HG03520 (cell line): ENCODE measurements at regions not wholly inside any gene's neighbourhood (a gene's known extent, or its start where the extent isn't known, plus 50 kb on each side); places are given as distances from the start of the nearest gene placed in this dataset.

Experiments used
- ATAC-seq: cut with Tn5 transposase; IDR thresholded peaks from one replicate; pipeline ENCODE4 v1.9.1; 2021; ENCODE audit warnings: mild to moderate bottlenecking, moderate library complexity; ENCODE audit not compliant: unreplicated experiment

- no peak for ATAC-seq
Observed at GRCh38 chr18:2075499-2075898, 495.8 kb downstream of the METTL4 start.

DNA sequence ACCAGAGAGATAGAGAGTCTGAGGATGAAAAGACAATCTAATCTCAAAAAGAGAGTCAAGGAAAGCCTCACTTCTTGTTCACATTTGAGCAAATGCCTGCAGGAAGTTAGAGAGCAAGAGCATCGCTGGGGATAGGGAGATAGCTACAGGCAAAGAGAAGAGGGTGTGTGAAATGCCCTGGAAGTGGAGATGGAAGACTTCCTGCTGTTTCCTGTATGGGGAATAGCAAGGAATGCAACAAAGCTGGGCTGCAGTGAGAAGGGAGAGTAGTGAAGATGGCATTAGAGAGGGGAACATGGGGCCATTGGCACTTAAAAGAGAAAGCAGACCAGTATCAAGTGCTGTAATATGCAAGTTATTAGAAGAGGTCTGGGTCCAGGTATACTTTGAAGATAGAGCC is 488.6 kb downstream of the METTL4 start:
- no peak for ATAC-seq

- ATAC-seq: no peak
Observed at GRCh38 chr18:2083691-2084090, 487.6 kb downstream of the METTL4 start.

GRCh38 chr18:2086439-2086838 is 484.9 kb downstream of the METTL4 start:
- no peak for ATAC-seq

DNA sequence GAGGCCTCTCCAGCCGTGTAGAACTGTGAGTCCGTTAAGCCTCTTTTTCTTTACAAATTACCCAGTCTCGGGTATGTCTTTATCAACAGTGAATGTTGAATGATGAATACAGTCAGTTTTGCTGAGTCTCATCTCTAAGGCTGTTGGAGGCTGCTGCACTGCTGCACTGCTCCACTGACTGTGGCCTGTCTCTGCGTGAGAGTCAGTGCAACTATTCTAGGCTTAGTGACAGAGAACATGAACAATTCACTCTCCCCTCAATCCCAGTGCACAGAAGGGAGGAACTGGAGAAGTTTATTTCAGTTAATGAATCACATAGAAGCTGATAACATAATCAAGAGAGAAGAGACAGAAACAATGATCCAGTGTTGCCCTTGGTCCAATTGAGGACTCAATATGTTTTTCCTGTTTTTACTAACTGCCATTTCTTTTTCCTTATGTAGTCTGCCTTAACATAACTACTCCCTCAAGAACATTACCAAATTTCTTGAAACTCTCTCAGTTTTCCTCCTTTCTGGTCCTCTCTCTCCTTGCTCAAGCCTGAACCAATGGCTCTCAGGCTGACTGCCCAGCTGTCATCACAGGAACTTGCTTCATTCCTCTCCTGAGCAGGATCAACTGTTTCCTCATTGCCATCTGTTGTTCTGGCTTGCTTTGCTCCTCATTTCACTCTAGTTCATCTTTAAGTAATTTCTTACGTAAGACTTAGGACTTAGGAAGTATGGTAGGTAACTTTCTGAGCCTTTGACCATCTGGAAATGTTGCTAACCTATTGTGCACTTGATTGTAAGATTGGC is 483.2 kb downstream of the METTL4 start:
- no peak for ATAC-seq

- no peak for ATAC-seq
Observed at GRCh38 chr18:2089396-2089795, 481.9 kb downstream of the METTL4 start.

DNA sequence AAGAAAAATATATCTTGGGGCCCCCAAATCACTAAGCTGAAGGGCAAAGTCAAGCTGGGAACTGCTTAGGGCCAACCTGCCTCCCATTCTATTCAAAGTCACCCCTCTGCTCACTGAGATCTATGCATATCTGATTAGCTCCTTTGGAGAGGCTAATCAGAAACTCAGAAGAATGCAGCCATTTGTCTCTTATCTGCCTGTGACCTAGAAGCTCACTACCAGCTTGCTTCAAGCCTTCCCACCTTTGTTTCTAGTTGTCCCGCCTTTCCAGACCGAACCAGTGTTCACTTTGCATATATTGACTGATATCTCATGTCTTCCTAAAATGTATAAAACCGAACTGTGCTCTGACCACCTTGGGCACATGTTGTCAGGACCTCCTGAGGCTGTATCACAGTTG is 479.4 kb downstream of the METTL4 start:
- no peak for ATAC-seq

GRCh38 chr18:2096551-2096950 is 474.8 kb downstream of the METTL4 start:
- ATAC-seq: no peak

GRCh38 chr18:2100694-2101213 is 470.6 kb downstream of the METTL4 start:
- ATAC-seq: no peak

- peak; percentile 60 for ATAC-seq
Observed at GRCh38 chr18:2102022-2102421, 469.3 kb downstream of the METTL4 start.

DNA sequence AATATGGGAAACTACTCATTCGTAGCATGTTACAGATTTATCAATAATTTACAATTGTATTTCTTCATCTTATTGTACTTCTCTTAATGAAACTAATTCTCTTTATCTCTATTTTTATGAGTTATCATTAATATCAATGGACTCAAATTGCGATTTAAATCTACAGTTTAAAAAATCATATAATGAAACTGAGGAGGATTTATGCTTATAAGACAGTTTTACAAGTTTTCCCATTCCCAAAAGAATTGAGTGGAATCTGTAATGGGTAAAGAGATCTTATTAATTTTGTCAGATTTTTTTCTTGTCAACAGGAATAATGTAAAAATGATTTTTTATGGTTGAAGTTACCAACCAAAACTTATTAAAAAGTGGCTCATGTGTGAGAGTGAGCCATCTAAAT is 468.0 kb downstream of the METTL4 start:
- ATAC-seq: no peak

GRCh38 chr18:2104620-2105462 is 466.5 kb downstream of the METTL4 start:
- ATAC-seq: peak; percentile 77

- no peak for ATAC-seq
Observed at GRCh38 chr18:2108591-2108990, 462.7 kb downstream of the METTL4 start.

DNA sequence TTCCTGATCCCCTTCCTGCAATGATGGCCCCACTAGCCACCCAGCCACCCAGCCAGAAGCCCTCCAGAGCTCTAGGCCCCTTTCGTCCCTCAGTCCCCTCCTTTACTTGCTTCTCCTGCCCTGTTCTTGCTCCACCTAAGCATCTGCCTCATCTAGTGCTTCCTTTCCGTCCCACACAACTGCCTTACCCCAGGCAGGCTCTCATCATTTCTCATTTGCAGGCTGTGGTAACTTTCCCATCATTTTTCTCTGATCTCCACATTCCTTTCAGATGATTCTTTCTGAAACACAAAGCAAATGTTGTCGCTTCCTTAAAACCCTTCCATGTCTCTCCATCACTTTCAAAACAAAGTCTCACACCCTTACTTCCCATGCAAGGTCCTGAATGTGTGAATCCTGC is 459.8 kb downstream of the METTL4 start:
- ATAC-seq: no peak

DNA sequence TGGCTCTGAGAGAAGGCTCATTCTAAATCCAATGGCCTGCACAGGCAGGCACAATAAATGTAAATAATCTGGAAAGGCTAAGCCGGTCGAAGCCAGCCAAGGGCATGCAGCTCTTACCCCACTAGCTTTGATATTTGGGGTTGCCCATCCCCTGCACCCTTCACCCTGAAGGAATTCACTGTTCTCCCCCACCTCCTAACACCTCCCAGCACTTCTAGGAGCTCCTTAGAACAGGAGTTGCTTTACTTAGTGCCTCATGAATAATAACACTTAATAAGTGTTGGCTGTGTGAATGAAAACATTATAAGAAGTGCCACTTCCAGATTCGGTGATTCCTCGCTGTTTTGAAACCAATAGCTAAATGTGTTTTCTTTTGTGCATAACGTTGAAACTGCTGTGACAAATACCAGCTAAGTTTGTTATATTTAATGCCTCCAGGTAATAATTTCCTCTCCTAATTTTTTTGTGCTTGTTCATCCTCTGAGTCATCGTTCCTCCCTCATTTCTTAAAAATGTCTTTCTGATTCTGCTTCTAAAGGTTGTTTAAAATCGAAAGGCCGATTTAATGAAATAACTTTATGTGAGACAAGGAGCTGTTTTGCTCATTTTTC is 458.8 kb downstream of the METTL4 start:
- no peak for ATAC-seq

- ATAC-seq: no peak
Observed at GRCh38 chr18:2114289-2114688, 457.0 kb downstream of the METTL4 start.

DNA sequence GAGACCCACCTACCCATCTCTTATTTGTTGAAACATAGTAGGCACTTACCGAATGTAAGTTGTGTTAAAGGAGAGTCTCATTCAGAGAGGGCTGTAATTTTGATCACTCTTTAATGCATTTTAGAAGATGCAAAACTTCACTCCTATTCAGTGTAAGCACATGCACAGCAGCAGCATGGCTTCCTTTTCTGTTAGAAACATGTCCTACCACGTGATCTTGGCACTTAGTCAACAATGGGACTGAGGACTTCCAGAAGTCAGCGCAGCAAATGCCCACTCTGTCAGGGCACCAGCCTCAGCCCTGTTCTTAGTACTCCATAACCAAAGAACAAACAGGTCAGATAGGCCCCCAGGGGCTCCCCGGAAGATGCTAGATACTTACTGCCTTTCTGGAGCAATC is 456.5 kb downstream of the METTL4 start:
- ATAC-seq: no peak

DNA sequence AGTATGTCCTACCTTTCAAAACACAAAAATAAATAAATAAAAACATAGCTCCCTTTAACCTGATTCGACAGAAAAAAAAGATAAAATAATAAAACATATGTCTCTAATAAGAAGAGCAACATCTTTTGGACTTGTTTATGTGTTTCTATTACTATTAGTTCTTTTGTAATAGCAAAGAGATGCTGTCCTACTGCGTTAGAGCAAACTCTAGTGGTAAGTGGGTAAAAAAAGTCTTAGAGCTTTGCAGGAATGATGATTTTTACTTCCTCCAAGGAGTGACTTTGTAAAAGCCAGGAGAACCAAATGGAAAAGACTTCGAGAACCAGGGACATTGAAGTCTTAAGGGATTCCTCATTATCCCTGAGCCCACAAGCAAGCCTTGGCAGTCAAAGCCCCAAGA is 450.1 kb downstream of the METTL4 start:
- ATAC-seq: no peak

DNA sequence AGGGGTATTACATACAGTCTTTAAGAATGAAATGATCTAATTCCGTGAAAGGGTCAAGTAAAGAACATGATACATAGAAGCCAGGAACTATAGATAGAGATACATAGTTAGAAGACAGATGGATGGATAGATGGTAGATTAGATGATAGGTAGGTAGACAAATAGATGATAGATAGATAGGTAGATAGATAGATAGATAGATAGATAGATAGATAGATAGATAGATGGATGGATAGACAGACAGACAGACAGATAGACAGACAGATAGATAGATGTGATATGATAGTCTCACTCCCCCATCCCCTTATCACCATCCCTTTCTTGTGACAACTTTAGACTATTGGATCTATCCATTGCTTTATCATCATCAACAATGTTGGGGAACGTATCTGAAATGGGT is 448.2 kb downstream of the METTL4 start:
- no peak for ATAC-seq

- ATAC-seq: no peak
Observed at GRCh38 chr18:2134364-2134763, 436.9 kb downstream of the METTL4 start.

- ATAC-seq: no peak
Observed at GRCh38 chr18:2135309-2135708, 436.0 kb downstream of the METTL4 start.

DNA sequence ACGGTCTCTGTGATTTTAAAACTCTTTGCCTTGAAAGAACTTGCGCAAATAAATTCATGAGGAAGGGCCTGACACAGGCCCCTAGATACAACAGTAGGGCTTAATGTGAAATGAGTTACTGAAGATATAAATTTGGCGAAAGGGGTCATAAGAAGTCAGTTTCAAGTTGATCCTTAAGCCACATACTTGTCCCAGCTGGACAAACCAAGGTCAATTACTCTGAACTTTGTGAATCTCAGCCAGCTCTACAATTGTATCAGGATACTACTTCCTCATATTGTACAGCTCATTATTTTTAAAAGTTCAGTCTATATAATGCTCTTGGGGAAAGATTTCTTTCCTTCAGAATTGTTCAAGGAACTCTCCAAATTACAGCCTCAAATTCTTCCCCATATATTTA is 432.8 kb downstream of the METTL4 start:
- ATAC-seq: no peak
